ENCODE measurements at regions not wholly inside any gene's neighbourhood (a gene's known extent, or its start where the extent isn't known, plus 50 kb on each side); places are given as distances from the start of the nearest gene placed in this dataset.

GRCh38 chr14:39897657-39898056 lies 465.4 kb upstream of the FBXO33 start:
- Histone ChIP-seq H3K4me1 (ENCODE audit: insufficient read depth, low read length) (no peaks in the 10 kb centered on the region), H3K27me3 (ENCODE audit: low read length) (no peaks in the 10 kb centered on the region; the same call in 1 of the 2 replicates), H3K9ac (ENCODE audit: low read length) (no peak overlapping the region), H3K9me2 (replicated peaks; ENCODE audit: low read length) (no peaks in the 10 kb centered on the region), H3K27ac (ENCODE audit: low read length) (no peak overlapping the region), H3K36me3 (ENCODE audit: low read depth, low read length) (no peaks in the 10 kb centered on the region), H3F3A (ENCODE audit: low read length, unreplicated experiment) (no peaks in the 10 kb centered on the region), H3K4me2 (ENCODE audit: low read length) (no peak overlapping the region), H4K20me1 (ENCODE audit: low read length) (no peaks in the 10 kb centered on the region), H3K79me2 (ENCODE audit: low read length) (no peaks in the 10 kb centered on the region), H3K4me3 (ENCODE audit: low read length) (no peak overlapping the region), H2AFZ (ENCODE audit: low read length) (no peak overlapping the region), H3K9me3 (ENCODE audit: low read length) (no peaks in the 10 kb centered on the region)
- BruUV-seq (replicated peaks), result no TSS peak
- ATAC-seq (no peak), DNase-seq (no peak)
- TF ChIP-seq EZH2 (IDR thresholded peaks at IDR 0.05; ENCODE audit: low read length, unreplicated experiment), result no peak
- TF ChIP-seq CTCF (conservative IDR thresholded peaks at IDR 0.05; ENCODE audit: low read depth, low read length), result no peak
- no peak for TF ChIP-seq EZH2phosphoT487 (IDR thresholded peaks at IDR 0.05; ENCODE audit: borderline replicate concordance, low read length)
- ChIA-PET POLR2A (ENCODE audit: unreplicated experiment) (interaction anchor here (0.6 kb wide), 1 partner anchor 12 kb away, joined by 3 read pairs; no protein-coding TSS in a partner anchor), CTCF (no interaction called here)
- intact Hi-C loops (cut with micrococcal nuclease), result no loop called here

GRCh38 chr14:39890026-39890425 lies 457.8 kb upstream of the FBXO33 start:
- H3K27me3 ChIP-seq (ENCODE audit: low read length), result no peaks in the 10 kb centered on the region
- H3K79me2 ChIP-seq (ENCODE audit: low read length), result no peaks in the 10 kb centered on the region
- H3F3A ChIP-seq (ENCODE audit: low read length, unreplicated experiment), result no peaks in the 10 kb centered on the region
- no peaks in the 10 kb centered on the region for H3K9me3 ChIP-seq (ENCODE audit: low read length)
- H3K4me1 ChIP-seq (ENCODE audit: insufficient read depth, low read length), result no peaks in the 10 kb centered on the region
- no peaks in the 10 kb centered on the region for H3K9me2 ChIP-seq (replicated peaks; ENCODE audit: low read length)
- H3K4me2 ChIP-seq (ENCODE audit: low read length), result no peak overlapping the region
- no peak overlapping the region for H3K27ac ChIP-seq (ENCODE audit: low read length)
- ChIA-PET CTCF (no interaction called here), POLR2A (ENCODE audit: unreplicated experiment) (no interaction called here)
- no TSS peak for BruUV-seq (replicated peaks)
- H3K36me3 ChIP-seq (ENCODE audit: low read depth, low read length), result no peaks in the 10 kb centered on the region
- no peak for ATAC-seq
- H2AFZ ChIP-seq (ENCODE audit: low read length), result no peak overlapping the region
- DNase-seq, result no peak
- no peak overlapping the region for H3K9ac ChIP-seq (ENCODE audit: low read length)
- TF ChIP-seq EZH2 (IDR thresholded peaks at IDR 0.05; ENCODE audit: low read length, unreplicated experiment) (no peak), CTCF (conservative IDR thresholded peaks at IDR 0.05; ENCODE audit: low read depth, low read length) (no peak), EZH2phosphoT487 (IDR thresholded peaks at IDR 0.05; ENCODE audit: borderline replicate concordance, low read length) (no peak)
- H4K20me1 ChIP-seq (ENCODE audit: low read length), result no peaks in the 10 kb centered on the region
- no peak overlapping the region for H3K4me3 ChIP-seq (ENCODE audit: low read length)
- intact Hi-C loops (cut with micrococcal nuclease), result no loop called here

- H3K4me2 ChIP-seq (ENCODE audit: low read length), result no peak overlapping the region
- no peak for ATAC-seq
These were observed 451.9 kb upstream of the FBXO33 start for GRCh38 chr14:39884091-39884490.

More at GRCh38 chr14:39884091-39884490, 451.9 kb upstream of the FBXO33 start:
- Histone ChIP-seq H3K9ac (ENCODE audit: low read length) (no peak overlapping the region), H4K20me1 (ENCODE audit: low read length) (no peaks in the 10 kb centered on the region), H3K27ac (ENCODE audit: low read length) (no peak overlapping the region), H3K79me2 (ENCODE audit: low read length) (no peaks in the 10 kb centered on the region), H3K27me3 (ENCODE audit: low read length) (no peaks in the 10 kb centered on the region), H3K36me3 (ENCODE audit: low read depth, low read length) (no peaks in the 10 kb centered on the region), H2AFZ (ENCODE audit: low read length) (no peak overlapping the region), H3K9me3 (ENCODE audit: low read length) (no peaks in the 10 kb centered on the region), H3K9me2 (replicated peaks; ENCODE audit: low read length) (no peaks in the 10 kb centered on the region), H3K4me1 (ENCODE audit: insufficient read depth, low read length) (no peaks in the 10 kb centered on the region), H3F3A (ENCODE audit: low read length, unreplicated experiment) (no peaks in the 10 kb centered on the region), H3K4me3 (ENCODE audit: low read length) (no peak overlapping the region)
- intact Hi-C loops (cut with micrococcal nuclease), result no loop called here
- BruUV-seq (replicated peaks), result no TSS peak
- POLR2A ChIA-PET (ENCODE audit: unreplicated experiment), result no interaction called here
- no peak for DNase-seq
- CTCF ChIA-PET, result no interaction called here
- TF ChIP-seq EZH2phosphoT487 (IDR thresholded peaks at IDR 0.05; ENCODE audit: borderline replicate concordance, low read length), result no peak
- TF ChIP-seq CTCF (conservative IDR thresholded peaks at IDR 0.05; ENCODE audit: low read depth, low read length), result no peak
- TF ChIP-seq EZH2 (IDR thresholded peaks at IDR 0.05; ENCODE audit: low read length, unreplicated experiment), result no peak
